Smooth muscle cell (in vitro differentiated cells): ENCODE measurements at regions not wholly inside any gene's neighbourhood (a gene's known extent, or its start where the extent isn't known, plus 50 kb on each side); places are given as distances from the start of the nearest gene placed in this dataset.

ENCODE experiments used
- DNase-seq: peaks from one replicate; lab custom pipeline; 2025; ENCODE audit not compliant: unreplicated experiment; lab: John Stamatoyannopoulos, UW
- H2AFZ ChIP-seq: fragments of 200-600 bp; sonication (generic); 2 replicates; pipeline ENCODE4 v1.6.0; 2016; ENCODE audit warnings: antibody characterized with exemption, low read depth, mild to moderate bottlenecking
- H3F3A ChIP-seq: fragments of 200-600 bp; sonication (generic); 2 replicates; pipeline ENCODE4 v1.6.0; 2017; ENCODE audit warnings: antibody characterized with exemption, low read depth
- H3K27ac ChIP-seq: fragments of 200-600 bp; sonication (generic); 2 replicates; pipeline ENCODE4 v1.5.1; 2016; ENCODE audit warnings: low read depth, mild to moderate bottlenecking
- H3K27me3 ChIP-seq: fragments of 200-600 bp; sonication (generic); 2 replicates; pipeline ENCODE4 v1.6.1; 2016; ENCODE audit warnings: low read depth, mild to moderate bottlenecking
- H3K36me3 ChIP-seq: fragments of 200-600 bp; sonication (generic); 2 replicates; pipeline ENCODE4 v1.5.1; 2016; ENCODE audit warnings: low read depth
- H3K4me1 ChIP-seq: fragments of 200-600 bp; sonication (generic); 2 replicates; pipeline ENCODE4 v1.5.1; 2016; ENCODE audit warnings: low read depth
- H3K4me2 ChIP-seq: fragments of 200-600 bp; sonication (generic); 2 replicates; pipeline ENCODE4 v1.6.0; 2016; ENCODE audit warnings: mild to moderate bottlenecking
- H3K4me3 ChIP-seq: fragments of 200-600 bp; sonication (generic); 2 replicates; pipeline ENCODE4 v1.5.1; 2016; ENCODE audit warnings: mild to moderate bottlenecking
- H3K79me2 ChIP-seq: fragments of 200-600 bp; sonication (generic); 2 replicates; pipeline ENCODE4 v1.6.0; 2016; ENCODE audit warnings: low read depth, mild to moderate bottlenecking
- H3K9ac ChIP-seq: fragments of 200-600 bp; sonication (generic); 2 replicates; pipeline ENCODE4 v1.6.0; 2016; ENCODE audit warnings: low read depth
- H3K9me3 ChIP-seq: fragments of 200-600 bp; sonication (generic); replicated peaks from 2 replicates; pipeline ENCODE4 v1.5.1; 2016; ENCODE audit warnings: low read depth
- H4K20me1 ChIP-seq: fragments of 200-600 bp; sonication (generic); 2 replicates; pipeline ENCODE4 v1.6.0; 2016; ENCODE audit warnings: low read depth
- WGBS: methylation state at CpG from one replicate; pipeline ENCODE4 v1.1.7; 2016; ENCODE audit warnings: low lambda C conversion rate; 5-methylcytosine and 5-hydroxymethylcytosine counted together
- TF ChIP-seq, protein P1 (sequence below): fragments of 200-600 bp; sonication (generic); IDR thresholded peaks from 2 replicates; pipeline ENCODE4 v1.5.1; 2017; ENCODE audit warnings: borderline replicate concordance, mild to moderate bottlenecking, antibody characterized with exemption; ENCODE audit not compliant: insufficient read depth, poor library complexity, severe bottlenecking

GRCh38 chr11:92391364-92391763, 166.7 kb downstream of the FAT3 start:
- no peak overlapping the region for H2AFZ ChIP-seq
- no peaks in the 10 kb centered on the region for H3F3A ChIP-seq
- no peak overlapping the region for H3K4me2 ChIP-seq
- no peaks in the 10 kb centered on the region for H3K36me3 ChIP-seq
- TF ChIP-seq, protein P1, sequence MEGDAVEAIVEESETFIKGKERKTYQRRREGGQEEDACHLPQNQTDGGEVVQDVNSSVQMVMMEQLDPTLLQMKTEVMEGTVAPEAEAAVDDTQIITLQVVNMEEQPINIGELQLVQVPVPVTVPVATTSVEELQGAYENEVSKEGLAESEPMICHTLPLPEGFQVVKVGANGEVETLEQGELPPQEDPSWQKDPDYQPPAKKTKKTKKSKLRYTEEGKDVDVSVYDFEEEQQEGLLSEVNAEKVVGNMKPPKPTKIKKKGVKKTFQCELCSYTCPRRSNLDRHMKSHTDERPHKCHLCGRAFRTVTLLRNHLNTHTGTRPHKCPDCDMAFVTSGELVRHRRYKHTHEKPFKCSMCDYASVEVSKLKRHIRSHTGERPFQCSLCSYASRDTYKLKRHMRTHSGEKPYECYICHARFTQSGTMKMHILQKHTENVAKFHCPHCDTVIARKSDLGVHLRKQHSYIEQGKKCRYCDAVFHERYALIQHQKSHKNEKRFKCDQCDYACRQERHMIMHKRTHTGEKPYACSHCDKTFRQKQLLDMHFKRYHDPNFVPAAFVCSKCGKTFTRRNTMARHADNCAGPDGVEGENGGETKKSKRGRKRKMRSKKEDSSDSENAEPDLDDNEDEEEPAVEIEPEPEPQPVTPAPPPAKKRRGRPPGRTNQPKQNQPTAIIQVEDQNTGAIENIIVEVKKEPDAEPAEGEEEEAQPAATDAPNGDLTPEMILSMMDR: no peak
- no peaks in the 10 kb centered on the region for H3K9me3 ChIP-seq
- H3K4me1 ChIP-seq: no peaks in the 10 kb centered on the region
- H3K27me3 ChIP-seq: no peaks in the 10 kb centered on the region
- no peak for DNase-seq
- H3K27ac ChIP-seq: no peak overlapping the region
- no peak overlapping the region for H3K4me3 ChIP-seq
- H4K20me1 ChIP-seq: no peaks in the 10 kb centered on the region
- no peaks in the 10 kb centered on the region for H3K79me2 ChIP-seq
- no peak overlapping the region for H3K9ac ChIP-seq

DNA sequence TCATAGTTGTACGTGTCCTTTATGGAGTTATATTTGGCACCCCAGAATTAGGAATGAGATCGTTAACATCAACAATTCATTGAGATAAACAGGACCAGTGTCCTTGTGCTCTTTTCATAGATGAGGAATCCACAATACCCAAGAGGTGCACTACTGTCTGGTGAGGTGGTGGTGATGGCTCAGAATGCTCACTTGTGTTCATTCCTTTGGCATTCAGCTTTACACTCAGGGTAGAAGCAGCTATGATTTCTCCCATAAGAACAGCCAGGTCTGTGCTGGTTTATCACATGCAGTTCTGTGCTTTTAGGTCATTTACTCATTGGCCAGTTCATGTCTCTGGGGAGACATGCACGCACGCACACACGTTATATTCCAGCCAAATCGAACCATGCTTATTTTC, 167.2 kb downstream of the FAT3 start:
- H3K9ac ChIP-seq: no peak overlapping the region
- no peaks in the 10 kb centered on the region for H4K20me1 ChIP-seq
- TF ChIP-seq, protein P1: no peak
- no peaks in the 10 kb centered on the region for H3K36me3 ChIP-seq
- H3F3A ChIP-seq: no peaks in the 10 kb centered on the region
- H3K27me3 ChIP-seq: no peaks in the 10 kb centered on the region
- no peak overlapping the region for H2AFZ ChIP-seq
- H3K79me2 ChIP-seq: no peaks in the 10 kb centered on the region
- no peak overlapping the region for H3K4me2 ChIP-seq
- H3K9me3 ChIP-seq: no peaks in the 10 kb centered on the region
- no peaks in the 10 kb centered on the region for H3K4me1 ChIP-seq
- no peak for DNase-seq
- no peak overlapping the region for H3K4me3 ChIP-seq
- no peak overlapping the region for H3K27ac ChIP-seq
- WGBS: 88% methylated on average over 6 of the region's 6 CpGs

- Histone ChIP-seq H4K20me1 (no peaks in the 10 kb centered on the region), H3K4me1 (peaks cover 5% of the 10 kb centered on the region), H3K9ac (no peak overlapping the region), H3F3A (no peaks in the 10 kb centered on the region), H3K27me3 (no peaks in the 10 kb centered on the region), H3K36me3 (no peaks in the 10 kb centered on the region), H2AFZ (no peak overlapping the region), H3K4me3 (no peak overlapping the region), H3K79me2 (no peaks in the 10 kb centered on the region), H3K27ac (no peak overlapping the region), H3K4me2 (no peak overlapping the region), H3K9me3 (no peaks in the 10 kb centered on the region)
- 97% methylated on average over 5 of the region's 5 CpGs for WGBS
- DNase-seq: no peak
- TF ChIP-seq, protein P1: no peak
Measured at GRCh38 chr11:92393218-92393617, 168.6 kb downstream of the FAT3 start.

DNA sequence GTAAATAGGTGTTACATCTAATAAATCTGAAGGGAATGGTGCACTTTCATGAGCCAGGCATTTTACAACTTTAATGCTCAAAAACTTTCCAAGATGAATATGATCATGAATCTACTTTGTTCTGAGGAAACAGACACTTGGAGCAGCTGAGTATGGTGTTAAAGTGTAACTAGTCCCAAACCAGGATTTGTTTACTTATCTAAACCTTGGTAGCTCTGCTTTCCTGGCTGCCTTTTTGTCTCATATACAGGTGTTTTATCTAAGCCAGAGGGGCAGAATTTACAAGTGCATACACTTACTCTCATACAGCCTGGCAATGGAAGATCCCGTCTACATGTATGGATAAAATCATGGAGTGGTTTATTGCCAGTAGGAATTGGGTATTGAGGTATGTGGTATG, 171.5 kb downstream of the FAT3 start:
- no peak overlapping the region for H3K27ac ChIP-seq
- peaks cover 17% of the 10 kb centered on the region for H3K4me1 ChIP-seq
- no peaks in the 10 kb centered on the region for H3K27me3 ChIP-seq
- no peaks in the 10 kb centered on the region for H3K79me2 ChIP-seq
- H3K36me3 ChIP-seq: no peaks in the 10 kb centered on the region
- H3K9ac ChIP-seq: no peak overlapping the region
- H2AFZ ChIP-seq: no peak overlapping the region
- no peaks in the 10 kb centered on the region for H4K20me1 ChIP-seq
- no peaks in the 10 kb centered on the region for H3K9me3 ChIP-seq
- WGBS: 32% methylated on average over 1 of the region's 1 CpG
- no peaks in the 10 kb centered on the region for H3F3A ChIP-seq
- no peak for DNase-seq
- H3K4me3 ChIP-seq: no peak overlapping the region
- TF ChIP-seq, protein P1: no peak
- no peak overlapping the region for H3K4me2 ChIP-seq
